Choroid plexus epithelial cell (primary cell): ENCODE measurements at regions not wholly inside any gene's neighbourhood (a gene's known extent, or its start where the extent isn't known, plus 50 kb on each side); places are given as distances from the start of the nearest gene placed in this dataset.

Source experiments
- DNase-seq: peaks from one replicate; pipeline ENCODE4 v3.0.0-alpha.2; 2010; ENCODE audit warnings: low read depth
- H3K4me3 ChIP-seq: 2 replicates; pipeline ENCODE4 v1.5.1; 2011; ENCODE audit warnings: low read depth, mild to moderate bottlenecking, control low read depth, low read length, moderate library complexity
- TF ChIP-seq, protein P1 (sequence below): conservative IDR thresholded peaks from 2 replicates; pipeline ENCODE4 v1.5.1; 2011; ENCODE audit warnings: low read depth, mild to moderate bottlenecking, control low read depth, inconsistent platforms, low read length, moderate library complexity

DNA sequence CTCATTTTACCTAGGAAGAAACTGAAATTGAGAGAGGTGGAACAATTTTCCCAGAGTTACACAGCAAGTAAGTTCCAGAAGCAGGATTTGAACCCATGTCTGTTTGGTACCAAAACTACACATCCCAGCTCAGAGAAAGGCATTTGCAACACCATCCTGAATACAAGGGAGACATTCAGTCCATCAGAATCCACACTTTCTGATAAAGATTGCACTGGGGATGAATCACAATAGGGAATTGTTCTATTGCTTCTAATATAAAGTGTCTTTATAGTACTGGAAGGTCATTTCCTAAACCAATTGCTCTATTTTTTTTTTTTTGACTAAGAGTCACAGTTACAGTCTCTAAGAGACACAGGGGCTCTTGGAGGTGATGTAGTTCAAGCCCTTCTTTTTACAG is 208.1 kb upstream of the CADM1 start:
- TF ChIP-seq, protein P1, sequence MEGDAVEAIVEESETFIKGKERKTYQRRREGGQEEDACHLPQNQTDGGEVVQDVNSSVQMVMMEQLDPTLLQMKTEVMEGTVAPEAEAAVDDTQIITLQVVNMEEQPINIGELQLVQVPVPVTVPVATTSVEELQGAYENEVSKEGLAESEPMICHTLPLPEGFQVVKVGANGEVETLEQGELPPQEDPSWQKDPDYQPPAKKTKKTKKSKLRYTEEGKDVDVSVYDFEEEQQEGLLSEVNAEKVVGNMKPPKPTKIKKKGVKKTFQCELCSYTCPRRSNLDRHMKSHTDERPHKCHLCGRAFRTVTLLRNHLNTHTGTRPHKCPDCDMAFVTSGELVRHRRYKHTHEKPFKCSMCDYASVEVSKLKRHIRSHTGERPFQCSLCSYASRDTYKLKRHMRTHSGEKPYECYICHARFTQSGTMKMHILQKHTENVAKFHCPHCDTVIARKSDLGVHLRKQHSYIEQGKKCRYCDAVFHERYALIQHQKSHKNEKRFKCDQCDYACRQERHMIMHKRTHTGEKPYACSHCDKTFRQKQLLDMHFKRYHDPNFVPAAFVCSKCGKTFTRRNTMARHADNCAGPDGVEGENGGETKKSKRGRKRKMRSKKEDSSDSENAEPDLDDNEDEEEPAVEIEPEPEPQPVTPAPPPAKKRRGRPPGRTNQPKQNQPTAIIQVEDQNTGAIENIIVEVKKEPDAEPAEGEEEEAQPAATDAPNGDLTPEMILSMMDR: no peak
- no peak for DNase-seq

DNA sequence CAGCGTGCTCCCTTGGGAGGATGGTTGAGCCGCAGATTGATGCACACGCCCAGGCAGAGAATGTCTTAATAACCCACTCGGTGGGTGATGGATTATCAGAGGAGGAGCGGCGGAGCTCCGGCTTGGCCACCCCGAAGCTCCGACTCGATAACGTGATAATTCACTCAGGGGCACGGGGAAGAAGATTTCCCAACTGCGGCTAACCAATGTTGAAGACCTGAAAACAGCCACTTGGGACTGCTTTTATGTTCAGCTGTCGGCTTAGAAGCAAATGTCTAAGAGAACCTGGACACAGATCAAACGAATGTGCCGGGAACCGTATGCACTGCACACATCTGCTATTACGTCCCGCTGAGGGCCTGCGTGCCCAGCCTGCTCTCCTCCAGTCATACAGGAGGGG is 206.8 kb upstream of the CADM1 start:
- DNase-seq: no peak
- TF ChIP-seq, protein P1: no peak
- no peak overlapping the region for H3K4me3 ChIP-seq

More for the DNA sequence above, 208.1 kb upstream of the CADM1 start:
- H3K4me3 ChIP-seq: no peak overlapping the region

DNA sequence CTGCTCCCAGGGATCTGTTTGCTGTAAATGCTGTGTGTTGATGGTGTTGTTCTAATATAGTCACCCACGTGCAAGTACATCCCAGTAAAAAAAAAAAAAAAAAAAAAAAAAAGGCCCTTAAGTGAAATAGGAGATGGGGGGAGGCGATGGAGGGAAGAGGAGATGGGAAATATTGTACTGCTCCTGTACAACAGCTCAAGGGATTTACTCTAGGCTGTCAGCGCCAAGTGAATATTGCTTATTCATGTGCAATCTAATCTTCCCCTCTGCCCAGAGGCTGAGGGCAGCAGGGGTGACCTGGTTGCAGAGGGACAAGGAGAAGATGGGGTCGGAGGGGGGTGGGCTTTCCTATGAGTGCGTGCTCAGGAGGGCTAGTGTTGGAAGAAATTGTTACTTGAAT is 206.2 kb upstream of the CADM1 start:
- no peak overlapping the region for H3K4me3 ChIP-seq
- TF ChIP-seq, protein P1: no peak
- DNase-seq: no peak

DNA sequence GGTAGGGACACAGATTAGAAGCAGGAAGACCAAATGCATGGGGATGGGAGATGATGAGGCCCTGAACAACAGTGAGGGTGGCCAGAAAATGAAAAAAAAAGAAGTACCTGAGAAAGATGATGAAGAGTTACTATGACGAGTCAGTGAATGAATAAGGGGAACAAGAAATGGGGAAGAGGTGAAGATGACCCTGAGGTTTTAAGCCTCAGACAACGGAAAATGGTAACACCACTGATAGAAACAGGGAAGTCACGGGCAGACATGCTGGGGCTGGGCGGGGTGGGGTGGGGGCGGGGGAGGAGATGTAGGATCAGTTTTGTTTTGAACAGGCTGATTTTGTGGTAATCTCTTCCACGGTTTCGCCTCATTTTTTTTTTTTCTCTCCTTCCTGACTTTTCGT is 205.1 kb upstream of the CADM1 start:
- TF ChIP-seq, protein P1: no peak
- DNase-seq: no peak
- H3K4me3 ChIP-seq: no peak overlapping the region

DNA sequence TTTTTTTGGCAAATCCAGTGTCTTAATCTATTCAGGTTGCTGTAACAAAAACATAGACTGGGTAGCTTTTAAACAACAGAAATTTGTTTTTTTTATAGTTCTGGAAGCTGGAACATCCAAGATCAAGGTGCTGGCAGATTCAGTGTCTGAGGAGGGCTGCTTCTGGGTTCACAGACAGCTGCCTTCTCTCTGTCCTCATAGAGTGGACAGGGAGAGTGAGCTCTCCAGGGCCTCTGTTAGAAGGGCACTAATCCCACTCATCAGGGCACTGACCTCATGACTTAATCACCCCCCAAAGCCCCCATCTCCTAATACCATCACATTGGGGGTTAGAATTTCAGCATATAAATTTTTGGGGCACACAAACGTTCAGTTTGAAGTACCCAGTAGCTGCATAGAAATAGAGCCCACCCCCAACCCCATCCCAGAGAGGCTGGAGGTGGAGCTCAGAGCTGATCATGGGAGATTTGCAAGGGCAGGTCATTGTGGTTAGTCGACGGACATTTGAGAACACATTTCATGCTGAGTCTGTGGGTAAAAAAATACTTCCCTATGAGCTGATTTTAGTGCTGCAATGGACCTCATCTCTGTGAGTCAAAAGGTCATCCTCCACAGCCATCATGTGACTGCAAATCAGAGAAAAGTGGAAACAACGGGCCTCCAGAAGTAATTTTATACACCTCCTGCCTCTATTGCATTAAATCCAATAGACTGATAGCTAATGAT is 203.1 kb upstream of the CADM1 start:
- no peak overlapping the region for H3K4me3 ChIP-seq
- peak; percentile 6 for DNase-seq
- TF ChIP-seq, protein P1: no peak

DNA sequence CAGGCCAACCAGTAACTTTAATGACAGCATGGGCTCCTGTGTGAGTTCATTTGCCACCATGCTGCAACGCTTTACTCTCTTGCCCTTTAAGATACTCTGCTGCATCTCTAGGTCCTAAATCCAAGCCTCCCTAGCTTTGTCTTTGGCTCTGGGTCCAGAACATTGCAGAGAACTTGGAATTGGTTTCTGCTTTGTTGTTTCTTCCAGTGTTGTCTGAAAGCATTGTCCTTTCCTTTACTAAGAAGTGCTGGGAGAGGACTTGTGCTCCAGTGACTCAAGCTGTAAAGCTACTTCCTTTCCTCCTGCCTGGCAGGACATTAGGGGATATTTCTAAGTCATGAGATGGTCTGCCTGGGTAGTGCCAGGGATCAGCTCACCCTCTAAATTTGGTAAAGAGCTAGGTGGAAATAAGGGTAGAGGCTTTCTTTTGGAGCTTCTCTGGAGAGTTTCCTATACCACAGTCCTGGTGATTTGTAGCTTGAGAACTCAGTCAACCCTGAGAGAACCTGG is 202.5 kb upstream of the CADM1 start:
- no peak for DNase-seq
- H3K4me3 ChIP-seq: no peak overlapping the region
- TF ChIP-seq, protein P1: no peak

DNA sequence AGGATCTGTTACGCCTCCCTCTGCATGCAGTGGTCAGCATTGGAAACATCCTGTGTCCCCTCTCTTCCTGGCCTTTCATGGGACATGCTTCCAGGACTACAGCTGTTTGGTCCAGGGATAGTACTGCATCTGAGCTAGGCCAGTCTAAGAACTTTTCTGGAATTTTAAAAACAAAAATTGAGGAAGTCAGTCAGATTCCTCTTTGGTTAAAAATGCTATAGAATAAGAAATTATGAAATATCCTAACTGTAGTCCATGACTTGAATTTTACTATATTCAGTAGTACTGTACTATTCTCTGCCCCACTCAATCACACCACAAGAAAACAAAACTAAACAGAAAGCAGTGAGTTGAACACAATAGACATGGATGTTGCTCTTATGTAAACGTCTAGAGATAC is 201.0 kb upstream of the CADM1 start:
- no peak for DNase-seq
- TF ChIP-seq, protein P1: no peak
- no peak overlapping the region for H3K4me3 ChIP-seq
